Stimulated activated CD8-positive, alpha-beta memory T cell treated with anti-CD3 and anti-CD28 coated beads, Interleukin-2, amount 100 ng/mL, for 1 hour (primary cell): ENCODE measurements at regions not wholly inside any gene's neighbourhood (a gene's known extent, or its start where the extent isn't known, plus 50 kb on each side); places are given as distances from the start of the nearest gene placed in this dataset.
"Not testable (repeated sequence)": the region's sequence is repeated elsewhere in the genome, so short reads cannot be mapped to it uniquely, and the experiment has no call there.

ENCODE experiments used
- DNase-seq, 2 donors: peaks; one replicate each; pipeline ENCODE4 v3.0.0-alpha.2; 2020; ENCODE audit warnings: low read depth in 2 of 2

- DNase-seq: no peak
Measured at GRCh38 chr2:2493496-2493895, 162.4 kb upstream of the MYT1L start.

GRCh38 chr2:2492800-2493199 lies 161.7 kb upstream of the MYT1L start:
- no peak for DNase-seq

- no peak for DNase-seq
Measured at GRCh38 chr2:2491964-2492363, 160.9 kb upstream of the MYT1L start.

DNA sequence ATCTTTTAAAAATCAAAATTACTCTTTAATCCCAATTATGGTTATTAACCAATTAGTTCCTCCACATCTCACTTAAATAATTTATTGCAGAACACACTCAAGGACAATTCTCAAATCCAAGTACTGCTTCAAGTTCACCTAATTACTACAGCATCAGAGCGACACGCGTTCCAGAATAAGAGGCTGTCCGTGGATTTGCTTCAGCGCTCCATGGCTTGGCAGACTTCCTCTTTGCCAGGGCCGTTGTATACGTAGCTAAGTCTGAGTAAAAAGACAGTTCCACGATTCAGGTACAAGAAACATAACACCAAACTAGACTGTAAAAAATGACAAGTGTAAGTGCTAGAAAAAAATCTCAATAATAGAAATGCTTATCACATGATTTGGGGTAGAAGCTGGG lies 153.2 kb upstream of the MYT1L start:
- no peak for DNase-seq

- DNase-seq: no peak
Measured at GRCh38 chr2:2482851-2483250, 151.8 kb upstream of the MYT1L start.

DNA sequence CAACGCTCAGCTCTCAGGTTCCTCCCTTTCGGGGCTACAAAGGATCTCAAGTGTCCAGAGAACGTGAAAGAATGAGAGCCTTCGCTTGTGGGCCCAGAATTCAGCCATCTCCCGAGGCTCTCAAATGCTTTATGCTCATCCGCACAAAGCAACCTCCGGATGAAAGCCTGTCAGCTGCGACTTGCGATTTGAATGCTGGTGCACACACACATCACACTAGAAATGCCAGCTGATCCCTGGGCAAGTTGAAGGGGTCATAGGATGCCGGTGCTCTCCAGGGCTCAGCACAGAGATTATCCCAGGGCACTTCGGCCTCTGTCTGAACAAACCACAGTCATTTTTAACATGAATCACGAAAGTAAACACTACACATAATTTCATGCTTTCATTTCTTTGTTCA lies 141.8 kb upstream of the MYT1L start:
- DNase-seq: no peak

DNA sequence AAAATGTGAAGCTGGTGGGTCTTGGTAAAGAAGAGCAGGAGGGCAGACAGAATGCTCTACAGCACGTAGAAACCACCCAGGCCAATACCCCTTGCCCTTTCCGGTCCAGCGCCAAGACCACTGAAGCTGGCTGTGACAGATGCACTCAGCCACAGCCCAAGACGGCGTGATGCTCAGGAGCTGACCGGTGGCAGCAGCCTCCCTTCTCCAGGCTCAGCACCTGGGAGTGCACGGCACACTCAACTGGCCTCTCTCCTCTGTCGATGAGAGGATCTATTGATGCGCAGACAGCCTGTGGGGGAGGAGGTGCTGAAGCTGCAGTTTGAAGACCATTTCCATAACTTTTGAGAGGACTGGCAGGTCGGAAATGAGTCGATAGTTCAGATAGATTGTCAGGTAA lies 141.0 kb upstream of the MYT1L start:
- no peak for DNase-seq

GRCh38 chr2:2466534-2466933 lies 135.5 kb upstream of the MYT1L start:
- no peak for DNase-seq

DNA sequence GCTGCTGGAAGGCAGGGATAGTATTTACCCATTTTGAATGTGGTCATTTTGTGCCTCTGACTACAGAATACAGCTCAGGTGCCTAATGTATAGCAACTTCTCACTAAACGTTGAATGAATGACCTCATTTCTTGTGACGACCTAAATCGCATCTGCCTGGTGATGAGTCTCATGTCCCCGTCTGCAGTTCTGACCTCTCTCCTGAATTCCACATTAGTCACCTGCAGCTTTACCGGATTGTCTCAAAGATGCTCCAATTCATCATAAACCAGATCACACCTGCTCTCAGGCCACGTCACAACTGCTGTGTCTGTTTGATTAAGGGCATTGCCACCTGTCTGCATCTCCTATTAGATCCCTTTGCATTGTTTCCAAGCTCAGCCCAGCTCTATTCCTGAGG lies 133.6 kb upstream of the MYT1L start:
- DNase-seq: no peak

GRCh38 chr2:2464094-2464493 lies 133.0 kb upstream of the MYT1L start:
- no peak for DNase-seq

GRCh38 chr2:2456721-2457120 lies 125.6 kb upstream of the MYT1L start:
- DNase-seq: no peak

- DNase-seq: no peak
Measured at GRCh38 chr2:2455151-2455550, 124.1 kb upstream of the MYT1L start.

GRCh38 chr2:2452961-2453360 lies 121.9 kb upstream of the MYT1L start:
- DNase-seq: no peak

GRCh38 chr2:2451275-2451674 lies 120.2 kb upstream of the MYT1L start:
- not testable (repeated sequence) for DNase-seq

DNA sequence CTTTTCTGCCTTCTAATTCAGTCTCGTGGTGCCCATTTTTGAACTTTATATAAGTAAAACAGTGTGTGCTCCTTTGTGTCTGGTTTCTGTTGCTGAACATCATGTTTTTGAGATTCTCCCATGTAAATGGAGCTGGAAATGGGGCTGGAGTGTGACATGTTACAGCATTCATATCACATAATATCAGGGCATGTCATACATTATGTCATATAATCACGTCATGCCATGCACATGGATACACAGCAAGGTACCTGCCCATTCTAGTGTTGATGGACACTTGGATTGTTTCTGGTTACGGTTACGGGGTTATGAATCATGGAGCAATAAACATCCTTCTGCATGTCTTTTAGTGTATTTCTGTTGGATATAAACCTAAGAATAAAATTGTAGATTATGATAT lies 117.1 kb upstream of the MYT1L start:
- no peak for DNase-seq

GRCh38 chr2:2422621-2423020 lies 91.5 kb upstream of the MYT1L start:
- no peak for DNase-seq

DNA sequence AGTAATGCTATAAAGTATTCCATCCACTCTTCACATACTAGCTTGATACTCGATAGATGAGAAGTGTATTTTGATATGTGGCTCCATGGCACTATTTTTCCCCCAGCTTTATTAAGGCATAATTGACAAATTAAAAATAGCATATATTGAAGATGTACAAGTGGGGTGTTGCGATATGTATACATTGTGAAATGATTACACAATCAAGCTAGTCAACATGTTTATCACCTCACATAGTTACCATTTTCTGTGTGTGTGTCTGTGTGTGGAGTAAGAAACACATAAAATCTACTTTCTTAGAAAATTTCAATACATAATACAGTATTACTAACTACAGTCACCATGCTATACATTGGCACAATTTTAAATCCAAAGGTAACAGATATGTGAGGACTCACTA lies 82.5 kb upstream of the MYT1L start:
- DNase-seq: no peak

GRCh38 chr2:2410987-2411386 lies 79.9 kb upstream of the MYT1L start:
- no peak for DNase-seq

DNA sequence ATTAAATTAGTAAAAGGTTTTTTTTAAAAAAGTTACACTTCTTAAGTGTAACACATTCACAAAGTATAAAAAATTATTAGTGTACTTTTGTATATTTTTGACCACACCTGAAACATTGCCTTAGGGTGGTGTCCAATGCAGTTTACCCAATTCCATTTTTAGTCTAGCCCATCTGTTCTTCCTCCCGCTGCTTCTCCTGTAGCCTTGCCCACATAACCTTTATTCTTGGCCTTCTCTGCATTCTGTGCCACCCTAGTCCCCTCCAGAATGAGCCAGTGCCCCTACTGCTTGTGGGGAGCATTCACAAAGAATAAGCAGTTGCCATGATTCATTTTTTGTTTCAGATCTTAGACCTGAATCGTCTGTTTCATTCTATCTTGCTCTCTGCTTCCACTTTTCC lies 78.4 kb upstream of the MYT1L start:
- no peak for DNase-seq

GRCh38 chr2:2405780-2406179 lies 74.7 kb upstream of the MYT1L start:
- DNase-seq: no peak

DNA sequence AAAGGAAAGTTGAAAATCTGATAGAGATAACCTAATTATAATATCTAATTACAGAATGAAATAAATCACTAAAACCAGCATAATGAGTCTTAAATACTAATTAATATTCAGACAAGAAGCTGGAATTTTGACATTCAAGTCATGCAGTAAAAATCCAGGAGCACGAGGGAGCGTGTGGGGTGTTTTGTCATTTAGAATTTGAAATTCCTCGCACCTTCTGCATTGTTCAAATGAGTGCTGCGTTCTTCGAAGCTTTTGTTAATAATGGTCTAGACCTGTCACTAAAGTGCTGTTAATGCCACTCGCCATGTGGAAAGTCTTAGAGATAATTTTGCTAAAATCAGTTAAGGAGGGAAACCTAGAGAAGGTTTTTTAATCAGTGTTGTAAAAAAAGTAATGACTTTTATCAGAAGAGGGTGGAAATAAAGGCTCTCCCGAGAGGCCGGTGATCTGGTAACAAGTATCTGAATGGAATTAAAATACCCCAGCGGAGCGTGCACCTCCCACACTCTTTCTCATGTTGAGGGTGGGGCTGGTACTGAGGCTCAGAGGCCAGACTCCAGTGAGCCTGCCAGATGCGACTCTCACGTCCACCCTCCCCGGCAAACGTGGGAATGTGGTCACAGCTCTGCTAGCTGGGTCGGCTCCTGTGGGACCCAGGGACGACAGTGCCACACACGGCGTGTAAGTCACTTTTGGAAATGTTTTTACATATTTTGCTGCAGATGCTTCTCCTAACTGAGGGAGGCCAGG lies 69.4 kb upstream of the MYT1L start:
- DNase-seq: no peak

DNA sequence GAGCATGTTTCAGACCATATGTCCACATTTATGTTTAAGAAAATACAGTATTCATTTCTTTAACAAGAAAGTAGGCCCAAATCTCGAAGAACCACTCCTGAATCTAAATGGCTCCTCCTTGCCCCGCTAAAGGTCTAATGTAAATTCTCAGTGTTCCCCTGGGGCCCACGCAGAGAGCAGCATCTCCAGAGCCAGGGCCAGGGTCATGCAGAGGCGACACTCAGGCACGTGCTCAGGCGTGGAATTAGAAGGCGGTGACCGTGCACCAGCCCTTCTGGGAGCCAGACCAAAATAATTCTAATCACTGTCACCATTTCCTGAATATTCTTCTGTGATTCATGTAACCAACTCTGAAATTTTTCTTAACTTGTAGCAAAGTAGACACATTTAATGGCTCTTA lies 68.3 kb upstream of the MYT1L start:
- no peak for DNase-seq

GRCh38 chr2:2392332-2392731 lies 61.3 kb upstream of the MYT1L start:
- no peak for DNase-seq

- no peak for DNase-seq
Measured at GRCh38 chr2:2389215-2389614, 58.1 kb upstream of the MYT1L start.
